Nephron (organoid): ENCODE measurements at regions not wholly inside any gene's neighbourhood (a gene's known extent, or its start where the extent isn't known, plus 50 kb on each side); places are given as distances from the start of the nearest gene placed in this dataset.

Experiments used
- H3K27ac Mint-ChIP-seq, 3 experiments: 2 replicates each; pipeline ENCODE4 v1.8.0; 2020; ENCODE audit warnings: mixed read lengths in 3 of 3, mild to moderate bottlenecking in 2 of 3, moderate library complexity in 1 of 3
- H3K27me3 Mint-ChIP-seq: 2 replicates; pipeline ENCODE4 v1.8.0; 2021; ENCODE audit warnings: low read depth, mild to moderate bottlenecking, moderate library complexity, mixed read lengths
- H3K36me3 Mint-ChIP-seq: 2 replicates; pipeline ENCODE4 v1.8.0; 2020; ENCODE audit warnings: low read depth, mixed read lengths
- H3K4me1 Mint-ChIP-seq: 2 replicates; pipeline ENCODE4 v1.8.0; 2020; ENCODE audit warnings: mixed read lengths
- H3K4me3 Mint-ChIP-seq, 3 experiments: 2 replicates each; pipeline ENCODE4 v1.8.0; 2020; ENCODE audit warnings: mild to moderate bottlenecking in 3 of 3, mixed read lengths in 3 of 3, moderate library complexity in 2 of 3
- H3K9me3 Mint-ChIP-seq: 2 replicates; pipeline ENCODE4 v1.8.0; 2020; ENCODE audit warnings: mixed read lengths
- TF ChIP-seq, protein P1 (sequence below), 3 experiments: fragments of 200-600 bp; sonication (generic); IDR thresholded peaks; one replicate each; pipeline ENCODE4 v1.5.0; 2021; ENCODE audit warnings: antibody characterized with exemption in 3 of 3; ENCODE audit not compliant: unreplicated experiment in 3 of 3

DNA sequence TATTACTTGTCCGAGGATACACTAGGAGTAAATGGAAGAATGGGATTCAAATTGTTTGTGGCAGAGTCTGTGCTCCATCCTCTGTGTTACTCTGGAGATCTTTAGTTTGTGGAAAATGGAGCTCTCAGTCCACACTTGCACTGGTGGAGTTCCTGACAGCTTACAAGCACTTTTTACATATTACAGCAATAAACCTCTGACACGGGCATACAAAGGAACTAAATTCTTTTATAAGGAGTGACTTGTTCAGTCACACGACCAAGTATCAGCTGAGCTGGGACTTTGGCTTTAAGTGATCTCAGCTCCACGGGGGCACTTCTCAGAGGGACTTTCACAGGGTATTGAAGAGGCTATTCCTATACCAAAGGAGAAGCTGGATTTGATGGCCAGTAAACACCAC lies 417.5 kb downstream of the LRIG3 start:
- Mint-ChIP-seq H3K4me1 (no peaks in the 10 kb centered on the region), H3K36me3 (no peaks in the 10 kb centered on the region), H3K4me3 (no peak overlapping the region), H3K27ac (peak overlapping the region in 1 of 3 experiments; percentile 19), H3K9me3 (peaks cover under 1% of the 10 kb centered on the region), H3K27me3 (no peaks in the 10 kb centered on the region)
- TF ChIP-seq, protein P1, sequence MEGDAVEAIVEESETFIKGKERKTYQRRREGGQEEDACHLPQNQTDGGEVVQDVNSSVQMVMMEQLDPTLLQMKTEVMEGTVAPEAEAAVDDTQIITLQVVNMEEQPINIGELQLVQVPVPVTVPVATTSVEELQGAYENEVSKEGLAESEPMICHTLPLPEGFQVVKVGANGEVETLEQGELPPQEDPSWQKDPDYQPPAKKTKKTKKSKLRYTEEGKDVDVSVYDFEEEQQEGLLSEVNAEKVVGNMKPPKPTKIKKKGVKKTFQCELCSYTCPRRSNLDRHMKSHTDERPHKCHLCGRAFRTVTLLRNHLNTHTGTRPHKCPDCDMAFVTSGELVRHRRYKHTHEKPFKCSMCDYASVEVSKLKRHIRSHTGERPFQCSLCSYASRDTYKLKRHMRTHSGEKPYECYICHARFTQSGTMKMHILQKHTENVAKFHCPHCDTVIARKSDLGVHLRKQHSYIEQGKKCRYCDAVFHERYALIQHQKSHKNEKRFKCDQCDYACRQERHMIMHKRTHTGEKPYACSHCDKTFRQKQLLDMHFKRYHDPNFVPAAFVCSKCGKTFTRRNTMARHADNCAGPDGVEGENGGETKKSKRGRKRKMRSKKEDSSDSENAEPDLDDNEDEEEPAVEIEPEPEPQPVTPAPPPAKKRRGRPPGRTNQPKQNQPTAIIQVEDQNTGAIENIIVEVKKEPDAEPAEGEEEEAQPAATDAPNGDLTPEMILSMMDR (IDR thresholded peaks at IDR 0.05; ENCODE audit: unreplicated experiment in 3 of 3): no peak

- Mint-ChIP-seq H3K27ac (no peak overlapping the region), H3K4me1 (no peaks in the 10 kb centered on the region), H3K36me3 (no peaks in the 10 kb centered on the region), H3K9me3 (peaks cover 7% of the 10 kb centered on the region), H3K27me3 (no peaks in the 10 kb centered on the region), H3K4me3 (no peak overlapping the region)
- TF ChIP-seq, protein P1 (IDR thresholded peaks at IDR 0.05; ENCODE audit: unreplicated experiment in 3 of 3): no peak
Measured at GRCh38 chr12:58503731-58504130, 416.6 kb downstream of the LRIG3 start.

DNA sequence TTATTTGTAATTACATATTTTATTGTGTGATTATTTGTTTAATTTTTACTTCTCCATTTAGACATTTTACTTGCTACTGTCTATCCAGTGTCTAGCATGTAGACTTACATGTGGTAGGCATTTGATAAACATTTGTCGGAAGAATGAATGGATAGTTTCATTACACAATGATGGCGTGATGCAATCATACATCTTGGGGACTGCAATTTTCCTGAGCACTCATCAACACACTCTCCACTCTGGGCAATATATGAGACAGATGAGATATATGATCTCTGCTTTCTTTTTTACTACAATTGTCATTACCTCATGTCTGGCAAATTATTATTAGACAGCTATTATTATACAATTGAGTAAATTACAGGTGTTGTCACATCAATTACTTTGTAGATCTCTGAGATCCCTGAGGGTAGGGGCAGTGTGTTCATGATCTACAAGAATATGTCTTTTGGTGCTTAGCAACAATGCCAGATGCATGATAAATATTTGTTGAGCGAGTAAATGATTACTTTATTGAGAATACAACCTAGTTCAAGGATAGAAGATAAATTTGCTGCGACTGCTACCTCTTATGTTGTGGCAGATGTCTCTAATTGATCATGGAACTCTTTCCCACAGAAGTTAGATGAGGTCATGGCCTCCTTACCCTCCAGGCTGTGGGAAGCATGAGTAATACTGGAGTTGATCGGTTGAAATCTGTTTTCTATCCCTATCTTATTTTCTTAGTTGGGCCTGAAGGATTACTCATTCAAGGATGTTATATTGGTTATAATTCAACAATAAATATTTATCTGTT lies 416.0 kb downstream of the LRIG3 start:
- TF ChIP-seq, protein P1 (IDR thresholded peaks at IDR 0.05; ENCODE audit: unreplicated experiment in 3 of 3): no peak
- H3K27me3 Mint-ChIP-seq: no peaks in the 10 kb centered on the region
- H3K27ac Mint-ChIP-seq: no peak overlapping the region
- peaks cover 7% of the 10 kb centered on the region for H3K9me3 Mint-ChIP-seq
- H3K4me3 Mint-ChIP-seq: no peak overlapping the region
- H3K4me1 Mint-ChIP-seq: no peaks in the 10 kb centered on the region
- H3K36me3 Mint-ChIP-seq: no peaks in the 10 kb centered on the region

GRCh38 chr12:58509116-58509885 lies 411.0 kb downstream of the LRIG3 start:
- TF ChIP-seq, protein P1 (IDR thresholded peaks at IDR 0.05; ENCODE audit: unreplicated experiment in 3 of 3): no peak

DNA sequence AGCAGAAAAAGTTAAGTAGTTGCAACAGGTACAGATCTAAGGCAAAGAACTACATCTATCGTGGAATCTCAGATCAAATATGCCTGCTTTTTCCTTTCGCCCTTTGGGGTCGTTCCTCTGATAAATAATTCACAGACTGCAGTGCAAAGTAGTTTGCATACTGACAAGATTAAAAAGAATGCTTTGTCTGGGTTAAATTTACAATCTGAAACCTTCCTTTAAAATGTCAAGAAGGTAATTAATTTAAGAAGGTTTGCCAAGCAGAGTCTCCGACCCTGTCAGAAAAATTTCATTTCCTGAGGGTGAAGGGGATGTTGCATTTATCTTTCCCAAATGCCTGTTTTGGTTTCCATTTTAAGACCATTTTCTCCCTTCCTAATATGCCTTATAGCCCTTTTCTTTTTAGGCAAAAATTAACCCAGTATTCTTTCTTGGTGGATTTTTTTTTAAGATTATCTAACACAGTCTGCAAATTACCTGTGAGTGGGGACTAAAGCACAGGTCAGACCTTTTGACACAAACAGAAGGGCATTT lies 406.9 kb downstream of the LRIG3 start:
- Mint-ChIP-seq H3K36me3 (peaks cover 10% of the 10 kb centered on the region), H3K27ac (peak overlapping the region in 2 of 3 experiments; percentile 29 to 32), H3K9me3 (peaks cover 29% of the 10 kb centered on the region), H3K4me3 (no peak overlapping the region), H3K27me3 (no peaks in the 10 kb centered on the region), H3K4me1 (peaks cover 9% of the 10 kb centered on the region)
- TF ChIP-seq, protein P1 (IDR thresholded peaks at IDR 0.05; ENCODE audit: unreplicated experiment in 3 of 3): no peak

More at GRCh38 chr12:58509116-58509885, 411.0 kb downstream of the LRIG3 start:
- Mint-ChIP-seq H3K27me3 (no peaks in the 10 kb centered on the region), H3K4me3 (no peak overlapping the region), H3K36me3 (no peaks in the 10 kb centered on the region), H3K4me1 (peaks cover 9% of the 10 kb centered on the region), H3K9me3 (peaks cover 14% of the 10 kb centered on the region), H3K27ac (no peak overlapping the region)
